ENCODE measurements at regions not wholly inside any gene's neighbourhood (a gene's known extent, or its start where the extent isn't known, plus 50 kb on each side); places are given as distances from the start of the nearest gene placed in this dataset.

DNA sequence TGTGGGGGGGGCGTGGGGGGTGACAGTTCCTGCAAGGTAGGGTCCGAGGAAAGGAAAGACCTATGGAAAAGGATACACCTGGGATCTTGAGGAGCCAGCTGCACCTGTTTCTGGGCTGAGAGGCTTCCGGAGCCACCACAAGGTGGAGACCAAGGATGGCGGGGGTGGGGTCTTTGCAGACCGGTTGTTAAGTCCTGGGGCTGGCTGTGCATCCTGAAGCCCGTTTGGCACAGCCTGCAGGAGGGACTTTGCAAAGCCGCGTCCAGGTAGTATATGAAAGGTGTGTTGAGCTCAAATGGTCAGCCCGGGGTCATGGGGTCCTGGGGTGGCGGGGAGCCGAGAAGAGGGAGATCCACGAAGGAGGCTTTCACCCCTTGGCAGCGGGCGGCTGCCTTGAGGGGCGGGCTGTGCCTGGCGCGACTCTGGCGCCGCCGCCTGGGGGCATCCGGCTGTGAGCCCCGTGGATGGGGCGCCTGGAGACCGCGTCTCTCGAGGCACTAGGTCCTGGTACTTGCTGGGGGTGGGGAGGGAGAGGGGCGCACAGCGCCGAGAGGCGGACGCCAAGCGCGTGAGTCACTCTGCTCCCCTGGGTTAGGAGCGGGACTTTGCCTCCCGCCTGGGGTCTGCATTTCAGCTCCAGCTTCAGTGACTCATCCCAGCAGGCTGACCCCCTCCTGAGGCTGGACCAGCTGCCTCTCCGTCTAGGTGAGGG is 58.2 kb upstream of the DYNLT3 start:
- TF ChIP-seq POLR2A (IDR thresholded peaks at IDR 0.05) = no peak
- TF ChIP-seq, protein P1, sequence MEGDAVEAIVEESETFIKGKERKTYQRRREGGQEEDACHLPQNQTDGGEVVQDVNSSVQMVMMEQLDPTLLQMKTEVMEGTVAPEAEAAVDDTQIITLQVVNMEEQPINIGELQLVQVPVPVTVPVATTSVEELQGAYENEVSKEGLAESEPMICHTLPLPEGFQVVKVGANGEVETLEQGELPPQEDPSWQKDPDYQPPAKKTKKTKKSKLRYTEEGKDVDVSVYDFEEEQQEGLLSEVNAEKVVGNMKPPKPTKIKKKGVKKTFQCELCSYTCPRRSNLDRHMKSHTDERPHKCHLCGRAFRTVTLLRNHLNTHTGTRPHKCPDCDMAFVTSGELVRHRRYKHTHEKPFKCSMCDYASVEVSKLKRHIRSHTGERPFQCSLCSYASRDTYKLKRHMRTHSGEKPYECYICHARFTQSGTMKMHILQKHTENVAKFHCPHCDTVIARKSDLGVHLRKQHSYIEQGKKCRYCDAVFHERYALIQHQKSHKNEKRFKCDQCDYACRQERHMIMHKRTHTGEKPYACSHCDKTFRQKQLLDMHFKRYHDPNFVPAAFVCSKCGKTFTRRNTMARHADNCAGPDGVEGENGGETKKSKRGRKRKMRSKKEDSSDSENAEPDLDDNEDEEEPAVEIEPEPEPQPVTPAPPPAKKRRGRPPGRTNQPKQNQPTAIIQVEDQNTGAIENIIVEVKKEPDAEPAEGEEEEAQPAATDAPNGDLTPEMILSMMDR (IDR thresholded peaks at IDR 0.05) = no peak

Measured in tibial nerve (tissue), 3 donors.